ENCODE measurements at regions not wholly inside any gene's neighbourhood (a gene's known extent, or its start where the extent isn't known, plus 50 kb on each side); places are given as distances from the start of the nearest gene placed in this dataset.
A peak's percentile ranks its signal among the peaks of the same experiment; 100 is the strongest.

DNA sequence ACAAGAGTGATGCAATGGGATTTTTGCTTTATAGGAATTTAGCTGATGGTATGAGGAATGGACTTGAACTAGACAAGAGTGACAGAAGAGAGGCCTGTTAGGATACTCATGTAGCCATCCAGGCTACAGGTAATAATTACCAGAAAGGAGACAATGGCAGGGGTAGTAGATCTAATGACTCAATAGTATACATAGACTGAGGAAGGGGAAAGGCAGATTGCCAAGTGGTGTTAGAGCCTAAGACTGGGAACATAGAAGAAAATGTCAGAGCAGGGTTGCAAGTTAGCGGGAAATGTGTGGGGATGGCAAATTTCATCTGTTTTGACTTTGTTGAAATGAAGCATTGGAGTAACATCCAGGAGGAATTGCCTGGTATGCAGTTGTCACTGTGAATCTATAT lies 295.6 kb downstream of the UTRN start:
- no peak for TF ChIP-seq POLR2A (IDR thresholded peaks at IDR 0.05)
- no peak for TF ChIP-seq EP300 (IDR thresholded peaks at IDR 0.05)
- TF ChIP-seq POLR2AphosphoS5 (IDR thresholded peaks at IDR 0.05) = no peak
- no peak for TF ChIP-seq CTCF (IDR thresholded peaks at IDR 0.05)
- H3K36me3 ChIP-seq = peaks cover 23% of the 10 kb centered on the region
- H3K9me3 ChIP-seq = no peaks in the 10 kb centered on the region
- no peak for DNase-seq (ENCODE audit: low spot score in 2 of 2)
- no peaks in the 10 kb centered on the region for H3K27me3 ChIP-seq
- no peak overlapping the region for H3K27ac ChIP-seq
- 87% methylated on average over 1 of the region's 1 CpG for WGBS
- peaks cover 19% of the 10 kb centered on the region for H3K4me1 ChIP-seq
- H3K4me3 ChIP-seq = no peak overlapping the region

GRCh38 chr6:144581812-144582537 lies 296.8 kb downstream of the UTRN start:
- H3K27ac ChIP-seq = no peak overlapping the region
- H3K36me3 ChIP-seq = peaks cover 19% of the 10 kb centered on the region
- no peaks in the 10 kb centered on the region for H3K9me3 ChIP-seq
- H3K27me3 ChIP-seq = no peaks in the 10 kb centered on the region
- WGBS = 73% methylated on average over 5 of the region's 5 CpGs
- H3K4me1 ChIP-seq = peaks cover 19% of the 10 kb centered on the region
- TF ChIP-seq CTCF (IDR thresholded peaks at IDR 0.05) = no peak
- no peak for TF ChIP-seq EP300 (IDR thresholded peaks at IDR 0.05)
- no peak for TF ChIP-seq POLR2A (IDR thresholded peaks at IDR 0.05)
- TF ChIP-seq POLR2AphosphoS5 (IDR thresholded peaks at IDR 0.05) = no peak
- DNase-seq (ENCODE audit: low spot score in 2 of 2) = no peak
- no peak overlapping the region for H3K4me3 ChIP-seq

- Histone ChIP-seq H3K27ac (no peak overlapping the region), H3K36me3 (peaks cover 12% of the 10 kb centered on the region), H3K4me3 (peak overlapping the region; percentile 8), H3K4me1 (peaks cover 19% of the 10 kb centered on the region), H3K9me3 (no peaks in the 10 kb centered on the region), H3K27me3 (no peaks in the 10 kb centered on the region)
- TF ChIP-seq CTCF (IDR thresholded peaks at IDR 0.05) = no peak
- TF ChIP-seq POLR2AphosphoS5 (IDR thresholded peaks at IDR 0.05) = no peak
- TF ChIP-seq EP300 (IDR thresholded peaks at IDR 0.05) = no peak
- TF ChIP-seq POLR2A (IDR thresholded peaks at IDR 0.05) = no peak
- WGBS = 39% methylated on average over 16 of the region's 16 CpGs
- no peak for DNase-seq (ENCODE audit: low spot score in 2 of 2)
Observed at GRCh38 chr6:144582939-144583613, 297.9 kb downstream of the UTRN start.

DNA sequence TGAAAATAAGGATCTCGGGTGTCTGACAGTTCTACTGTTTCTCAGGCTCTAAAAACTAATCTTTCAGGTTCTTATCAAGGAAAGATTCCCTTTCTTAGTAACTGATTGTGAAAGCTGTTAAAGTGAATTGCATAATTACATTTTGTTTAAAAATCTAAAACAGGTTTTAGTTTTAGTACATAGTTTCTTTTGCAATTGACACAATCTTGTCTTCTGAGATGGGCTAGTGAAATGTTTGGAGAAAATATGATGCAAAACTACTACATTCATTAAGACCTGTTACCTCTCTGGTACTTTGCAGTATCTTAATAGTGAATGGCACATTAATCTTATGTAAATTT lies 298.4 kb downstream of the UTRN start:
- H3K36me3 ChIP-seq = peaks cover 9% of the 10 kb centered on the region
- TF ChIP-seq POLR2A (IDR thresholded peaks at IDR 0.05) (no peak), EP300 (IDR thresholded peaks at IDR 0.05) (no peak), POLR2AphosphoS5 (IDR thresholded peaks at IDR 0.05) (no peak), CTCF (IDR thresholded peaks at IDR 0.05) (no peak)
- no peak overlapping the region for H3K4me3 ChIP-seq
- H3K4me1 ChIP-seq = peaks cover 19% of the 10 kb centered on the region
- WGBS = 59% methylated on average over 1 of the region's 1 CpG
- DNase-seq (ENCODE audit: low spot score in 2 of 2) = no peak
- no peak overlapping the region for H3K27ac ChIP-seq
- H3K9me3 ChIP-seq = no peaks in the 10 kb centered on the region
- H3K27me3 ChIP-seq = no peaks in the 10 kb centered on the region

DNA sequence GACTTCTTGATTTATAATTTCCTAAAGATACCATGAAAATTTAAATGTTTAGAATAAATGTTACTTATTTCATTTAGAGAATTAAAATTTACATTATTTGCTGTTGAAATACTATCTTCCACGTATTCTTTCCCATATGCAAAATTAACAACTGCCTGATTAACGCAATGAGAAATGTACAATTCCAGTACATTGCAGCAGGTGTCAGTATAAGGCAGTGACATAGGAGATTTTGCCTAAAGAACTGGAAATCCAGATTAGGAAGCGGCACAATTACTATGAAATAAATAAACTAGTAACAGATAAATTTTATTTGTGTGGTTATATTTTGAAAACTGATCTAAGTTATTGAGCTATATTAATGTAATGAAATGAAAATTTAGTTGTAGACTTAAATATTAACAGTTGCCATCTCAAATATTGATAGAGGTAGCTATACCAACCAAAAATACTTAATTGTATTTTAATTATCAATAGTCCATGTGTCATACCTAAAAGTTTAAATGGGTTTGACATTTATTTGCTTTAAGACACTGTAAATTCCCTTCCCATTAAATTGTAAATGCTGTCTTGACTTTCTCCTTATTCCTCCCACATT lies 300.2 kb downstream of the UTRN start:
- Histone ChIP-seq H3K4me1 (peaks cover 19% of the 10 kb centered on the region), H3K4me3 (no peak overlapping the region), H3K36me3 (peaks cover 10% of the 10 kb centered on the region), H3K27ac (no peak overlapping the region), H3K9me3 (no peaks in the 10 kb centered on the region), H3K27me3 (no peaks in the 10 kb centered on the region)
- WGBS = 34% methylated on average over 3 of the region's 3 CpGs
- DNase-seq (ENCODE audit: low spot score in 2 of 2) = no peak
- TF ChIP-seq POLR2AphosphoS5 (IDR thresholded peaks at IDR 0.05) = no peak
- TF ChIP-seq POLR2A (IDR thresholded peaks at IDR 0.05) = no peak
- no peak for TF ChIP-seq EP300 (IDR thresholded peaks at IDR 0.05)
- TF ChIP-seq CTCF (IDR thresholded peaks at IDR 0.05) = peak; percentile 33 to 57

Measured in suprapubic skin (tissue), 4 donors.